Hematopoietic multipotent progenitor cell treated with erythropoietin and hydrocortisone succinate and interleukin-3 and kit ligand, for 15 days (in vitro differentiated cells): ENCODE measurements at regions not wholly inside any gene's neighbourhood (a gene's known extent, or its start where the extent isn't known, plus 50 kb on each side); places are given as distances from the start of the nearest gene placed in this dataset.

Experiments
- DNase-seq: peaks from one replicate; pipeline ENCODE4 v3.0.0-alpha.2; 2015; ENCODE audit warnings: low spot score

GRCh38 chr5:26828294-26828693, 210.1 kb downstream of the CDH9 start:
- DNase-seq, result no peak

GRCh38 chr5:26813235-26813634, 225.2 kb downstream of the CDH9 start:
- DNase-seq, result no peak

- DNase-seq, result no peak
Observed at GRCh38 chr5:26812714-26813113, 225.7 kb downstream of the CDH9 start.

- DNase-seq, result no peak
Observed at GRCh38 chr5:26807231-26808199, 230.9 kb downstream of the CDH9 start.

- no peak for DNase-seq
Observed at GRCh38 chr5:26805076-26805475, 233.3 kb downstream of the CDH9 start.

GRCh38 chr5:26802944-26803343, 235.4 kb downstream of the CDH9 start:
- no peak for DNase-seq

- no peak for DNase-seq
Observed at GRCh38 chr5:26791433-26791832, 247.0 kb downstream of the CDH9 start.

- DNase-seq, result no peak
Observed at GRCh38 chr5:26791021-26791420, 247.4 kb downstream of the CDH9 start.

GRCh38 chr5:26763215-26763614, 275.2 kb downstream of the CDH9 start:
- no peak for DNase-seq

GRCh38 chr5:26761446-26761845, 276.9 kb downstream of the CDH9 start:
- no peak for DNase-seq

- DNase-seq, result no peak
Observed at GRCh38 chr5:26761045-26761444, 277.3 kb downstream of the CDH9 start.

GRCh38 chr5:26757941-26758340, 280.4 kb downstream of the CDH9 start:
- no peak for DNase-seq

- no peak for DNase-seq
Observed at GRCh38 chr5:26749829-26750228, 288.6 kb downstream of the CDH9 start.

- DNase-seq, result no peak
Observed at GRCh38 chr5:26740182-26740581, 298.2 kb downstream of the CDH9 start.

GRCh38 chr5:26737348-26738265, 300.8 kb downstream of the CDH9 start:
- no peak for DNase-seq

- no peak for DNase-seq
Observed at GRCh38 chr5:26727916-26728315, 310.5 kb downstream of the CDH9 start.

GRCh38 chr5:26719803-26720202, 318.6 kb downstream of the CDH9 start:
- DNase-seq, result no peak

GRCh38 chr5:26700759-26701384, 337.5 kb downstream of the CDH9 start:
- no peak for DNase-seq

GRCh38 chr5:26692952-26693351, 345.4 kb downstream of the CDH9 start:
- DNase-seq, result no peak

- DNase-seq, result no peak
Observed at GRCh38 chr5:26691486-26691885, 346.9 kb downstream of the CDH9 start.

GRCh38 chr5:26690511-26690910, 347.9 kb downstream of the CDH9 start:
- no peak for DNase-seq

- DNase-seq, result no peak
Observed at GRCh38 chr5:26681861-26682260, 356.5 kb downstream of the CDH9 start.
